OCI-M1 (cell line): ENCODE measurements at regions not wholly inside any gene's neighbourhood (a gene's known extent, or its start where the extent isn't known, plus 50 kb on each side); places are given as distances from the start of the nearest gene placed in this dataset.

Experiments
- DNase-seq: peaks from one replicate; lab custom pipeline; 2025; lab: John Stamatoyannopoulos, UW

GRCh38 chr5:174596429-174596828 is 128.0 kb upstream of the MSX2 start:
- DNase-seq = no peak

GRCh38 chr5:174599992-174600391 is 124.4 kb upstream of the MSX2 start:
- DNase-seq = no peak

GRCh38 chr5:174601946-174602345 is 122.4 kb upstream of the MSX2 start:
- DNase-seq = no peak

- DNase-seq = no peak
Observed at GRCh38 chr5:174606153-174606552, 118.2 kb upstream of the MSX2 start.

- no peak for DNase-seq
Observed at GRCh38 chr5:174606646-174607045, 117.7 kb upstream of the MSX2 start.

DNA sequence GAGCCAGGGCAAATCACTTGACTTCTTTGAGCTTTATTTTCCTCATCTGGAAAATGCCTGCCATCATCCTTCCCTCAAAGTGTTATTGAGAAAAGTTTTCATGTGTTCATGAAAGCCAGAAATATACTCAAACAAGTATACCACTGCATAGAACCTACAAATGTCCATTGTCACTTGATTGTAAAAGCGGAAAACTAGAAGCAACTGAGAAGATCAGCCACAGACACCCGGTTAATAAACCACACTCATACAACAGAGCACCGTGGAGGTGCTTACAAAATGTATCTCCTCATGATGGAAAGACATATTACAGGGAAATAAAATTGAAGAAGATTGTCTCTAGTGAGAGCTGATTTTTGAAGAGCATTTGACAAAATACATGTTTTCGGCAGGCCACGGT is 117.2 kb upstream of the MSX2 start:
- DNase-seq = no peak

DNA sequence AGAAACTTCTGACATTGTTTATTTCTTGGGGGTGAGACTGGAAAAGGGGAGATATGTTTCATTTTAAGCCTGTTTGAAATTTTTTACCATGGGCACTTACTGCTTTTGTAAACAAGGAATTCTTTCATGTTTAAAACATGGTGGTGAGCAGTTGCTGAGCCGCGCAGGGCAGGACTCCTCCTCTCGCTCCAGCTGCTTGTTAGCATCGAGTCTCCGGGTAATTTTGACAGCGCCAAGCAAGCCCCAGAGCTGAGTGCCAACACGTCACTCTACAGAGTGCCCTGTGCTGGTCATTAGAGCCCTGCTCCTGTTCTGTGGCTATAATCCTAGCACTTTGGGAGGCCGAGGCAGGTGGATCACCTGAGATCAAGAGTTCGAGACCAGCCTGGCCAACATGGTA is 116.5 kb upstream of the MSX2 start:
- DNase-seq = no peak

- peak; percentile 3 for DNase-seq
Observed at GRCh38 chr5:174608631-174609097, 115.7 kb upstream of the MSX2 start.

- DNase-seq = no peak
Observed at GRCh38 chr5:174609116-174609515, 115.3 kb upstream of the MSX2 start.

- no peak for DNase-seq
Observed at GRCh38 chr5:174610968-174611367, 113.4 kb upstream of the MSX2 start.

GRCh38 chr5:174612686-174613085 is 111.7 kb upstream of the MSX2 start:
- DNase-seq = no peak

DNA sequence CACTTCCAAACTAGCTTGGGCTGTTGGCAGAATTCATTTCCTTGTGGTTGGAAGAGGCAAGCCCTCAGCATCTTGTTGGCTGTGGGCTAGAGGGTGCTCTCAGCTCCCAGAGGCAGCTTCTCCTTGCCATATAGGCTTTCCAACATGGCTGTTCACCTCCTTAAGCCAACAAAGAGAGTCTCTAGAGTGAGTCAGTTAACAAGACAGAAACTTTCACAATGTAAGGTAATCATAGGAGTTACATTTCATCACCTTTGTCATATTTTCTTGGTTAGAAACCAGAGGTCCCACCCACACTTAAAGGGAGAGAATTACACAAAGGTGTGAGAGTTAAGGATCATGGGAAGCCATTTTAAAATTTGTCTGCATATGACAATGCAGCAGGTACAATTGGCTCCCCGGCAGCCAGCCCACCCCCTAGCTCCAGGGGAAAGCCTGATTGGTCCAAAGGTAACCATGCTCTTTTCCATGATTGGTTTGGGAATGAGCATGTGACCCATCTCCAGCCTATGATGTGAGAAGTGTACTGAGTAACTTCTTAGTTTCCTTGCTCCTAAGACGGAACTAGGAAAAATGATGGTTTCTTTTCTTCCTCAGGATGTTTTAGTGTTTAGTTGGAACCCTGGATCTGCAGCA is 109.8 kb upstream of the MSX2 start:
- DNase-seq = no peak

- no peak for DNase-seq
Observed at GRCh38 chr5:174616036-174616435, 108.3 kb upstream of the MSX2 start.

GRCh38 chr5:174617285-174617684 is 107.1 kb upstream of the MSX2 start:
- DNase-seq = no peak

GRCh38 chr5:174617910-174618309 is 106.5 kb upstream of the MSX2 start:
- DNase-seq = no peak

DNA sequence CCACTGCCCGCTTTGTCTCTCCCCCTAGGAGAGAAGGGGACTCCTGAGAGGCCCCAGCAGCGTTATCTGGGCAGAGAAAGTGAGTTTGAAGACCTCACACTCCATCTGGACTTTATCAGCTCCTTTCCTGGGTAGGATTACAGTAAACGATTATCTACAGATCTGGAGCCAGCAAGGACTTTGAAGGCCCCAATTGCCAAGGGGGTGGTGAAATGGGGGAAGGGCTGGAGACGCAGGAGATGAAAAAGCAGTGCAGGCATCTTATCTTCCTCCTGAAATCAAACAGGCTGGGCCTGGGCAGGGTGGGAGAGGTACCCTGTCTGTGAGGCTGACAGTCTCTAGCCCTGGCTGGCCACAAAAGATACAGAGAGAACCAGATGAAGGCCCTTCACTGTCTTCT is 105.8 kb upstream of the MSX2 start:
- DNase-seq = no peak

- DNase-seq = no peak
Observed at GRCh38 chr5:174622067-174622466, 102.3 kb upstream of the MSX2 start.

GRCh38 chr5:174623018-174623417 is 101.4 kb upstream of the MSX2 start:
- DNase-seq = no peak

DNA sequence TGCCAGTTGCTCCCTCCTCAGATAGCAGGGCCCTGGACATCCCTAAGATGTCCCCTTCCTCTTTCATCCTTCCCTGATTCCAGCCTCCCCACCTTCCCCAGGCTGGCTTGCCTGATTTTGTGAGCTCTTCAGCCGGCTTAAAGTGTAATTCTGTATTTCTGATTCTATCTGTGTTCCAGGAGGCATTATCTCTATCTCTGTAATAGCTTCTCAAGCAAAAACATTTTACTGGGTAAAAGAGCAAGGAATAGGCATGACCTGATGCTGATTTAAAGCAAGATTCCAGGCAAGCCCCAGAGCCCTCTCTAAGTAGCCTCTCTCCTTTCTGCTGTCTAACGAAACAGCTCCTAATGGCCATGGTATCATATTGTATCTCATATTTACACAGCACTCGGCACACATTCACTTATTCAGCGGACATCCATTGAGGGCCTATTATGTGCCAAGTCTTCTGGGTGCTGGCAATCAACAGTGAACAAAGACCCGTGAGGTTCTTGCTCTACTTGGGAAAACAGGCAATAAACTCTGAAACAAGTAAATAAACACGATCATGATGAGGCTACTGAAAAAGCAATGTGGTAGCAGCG is 100.9 kb upstream of the MSX2 start:
- DNase-seq = no peak

GRCh38 chr5:174624733-174625522 is 99.5 kb upstream of the MSX2 start:
- no peak for DNase-seq

DNA sequence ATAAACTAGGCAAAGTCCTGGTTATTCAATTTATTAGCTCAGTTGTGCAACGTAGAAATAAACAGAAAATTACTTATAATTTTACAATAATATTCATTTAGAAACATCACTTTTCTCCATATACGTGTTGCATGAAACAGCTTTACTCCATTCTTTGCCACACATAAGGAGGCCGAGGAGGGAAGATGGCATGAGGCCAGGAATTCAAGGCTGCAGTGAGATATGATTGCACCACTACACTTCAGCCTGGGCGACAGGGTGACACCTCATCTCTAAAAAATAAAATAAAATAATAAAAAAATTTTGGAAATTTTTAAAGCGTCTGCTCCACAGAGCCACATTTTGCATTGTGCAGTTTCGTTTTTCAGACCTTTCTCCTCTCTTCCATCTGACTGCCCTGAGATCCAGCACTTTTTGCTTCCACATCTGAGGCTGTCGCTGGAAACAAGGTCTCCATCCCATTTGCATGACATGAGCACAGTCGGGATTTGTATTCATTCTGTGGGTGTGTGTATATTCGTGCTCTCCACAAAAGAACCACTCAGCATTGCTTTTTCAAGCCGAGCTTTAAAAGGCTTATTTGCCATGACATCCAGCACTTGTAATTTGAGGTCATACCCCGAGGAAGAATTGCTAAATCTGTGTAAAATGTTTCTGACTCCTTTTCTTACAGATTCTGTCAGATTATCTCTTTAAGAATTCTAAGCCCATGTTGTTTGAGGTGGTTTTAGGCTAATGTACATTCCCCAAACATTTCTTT is 98.6 kb upstream of the MSX2 start:
- DNase-seq = no peak

- DNase-seq = no peak
Observed at GRCh38 chr5:174626369-174626920, 97.9 kb upstream of the MSX2 start.
